GM23338 (cell line): ENCODE measurements at regions not wholly inside any gene's neighbourhood (a gene's known extent, or its start where the extent isn't known, plus 50 kb on each side); places are given as distances from the start of the nearest gene placed in this dataset.

Experiments
- ATAC-seq: fragments of 200-7000 bp; cut with Tn5 transposase; 3 replicates; pipeline ENCODE4 v1.9.1; 2020
- DNase-seq: peaks from one replicate; pipeline ENCODE4 v3.0.0-alpha.2; 2015; ENCODE audit warnings: low spot score
- H2AFZ ChIP-seq: fragments of 200-600 bp; sonication (generic); 2 replicates; pipeline ENCODE4 v1.8.0; 2016; ENCODE audit warnings: antibody characterized with exemption, mild to moderate bottlenecking, moderate library complexity
- H3F3A ChIP-seq: fragments of 200-600 bp; sonication (generic); replicated peaks from 2 replicates; pipeline ENCODE4 v1.8.0; 2017; ENCODE audit warnings: antibody characterized with exemption, mixed run types, low read depth
- H3K27ac ChIP-seq: fragments of 200-600 bp; sonication (generic); 2 replicates; pipeline ENCODE4 v1.6.1; 2016; ENCODE audit warnings: low read depth
- H3K27me3 ChIP-seq: fragments of 200-600 bp; sonication (generic); 2 replicates; pipeline ENCODE4 v1.8.0; 2016; ENCODE audit warnings: mild to moderate bottlenecking, mixed run types, moderate library complexity; ENCODE audit not compliant: insufficient read depth
- H3K36me3 ChIP-seq: fragments of 200-600 bp; sonication (generic); 2 replicates; pipeline ENCODE4 v1.8.0; 2016; ENCODE audit warnings: mild to moderate bottlenecking; ENCODE audit not compliant: insufficient read depth
- H3K4me1 ChIP-seq: fragments of 200-600 bp; sonication (generic); 2 replicates; pipeline ENCODE4 v1.8.0; 2016; ENCODE audit warnings: mild to moderate bottlenecking, moderate library complexity; ENCODE audit not compliant: insufficient read depth
- H3K4me2 ChIP-seq: fragments of 200-600 bp; sonication (generic); 2 replicates; pipeline ENCODE4 v1.7.1; 2017; ENCODE audit warnings: mixed run types
- H3K4me3 ChIP-seq: fragments of 200-600 bp; sonication (generic); 2 replicates; pipeline ENCODE4 v1.6.1; 2016; ENCODE audit warnings: mixed run types
- H3K79me2 ChIP-seq: fragments of 200-600 bp; sonication (generic); replicated peaks from 2 replicates; pipeline ENCODE4 v1.8.0; 2017; ENCODE audit warnings: mild to moderate bottlenecking; ENCODE audit not compliant: insufficient read depth
- H3K9me2 ChIP-seq: fragments of 200-600 bp; sonication (generic); 2 replicates; pipeline ENCODE4 v1.8.0; 2017; ENCODE audit not compliant: insufficient read depth
- H4K20me1 ChIP-seq: fragments of 200-600 bp; sonication (generic); replicated peaks from 2 replicates; pipeline ENCODE4 v1.8.0; 2017; ENCODE audit warnings: mild to moderate bottlenecking; ENCODE audit not compliant: insufficient read depth
- H3K27ac Mint-ChIP-seq: 2 replicates; pipeline ENCODE4 v1.8.0; 2020; ENCODE audit warnings: inconsistent platforms, mild to moderate bottlenecking, moderate library complexity, mixed read lengths
- H3K27me3 Mint-ChIP-seq: 3 replicates; pipeline ENCODE4 v1.8.0; 2022; ENCODE audit warnings: low read depth, mild to moderate bottlenecking, moderate library complexity, mixed read lengths, inconsistent platforms; ENCODE audit not compliant: insufficient read depth, poor library complexity
- H3K36me3 Mint-ChIP-seq: 3 replicates; pipeline ENCODE4 v1.8.0; 2021; ENCODE audit warnings: low read depth, mild to moderate bottlenecking, inconsistent platforms, moderate library complexity, mixed read lengths
- H3K4me1 Mint-ChIP-seq: 3 replicates; pipeline ENCODE4 v1.8.0; 2020; ENCODE audit warnings: mild to moderate bottlenecking, inconsistent platforms, mixed read lengths
- H3K4me3 Mint-ChIP-seq: 3 replicates; pipeline ENCODE4 v1.8.0; 2021; ENCODE audit warnings: moderate library complexity, mild to moderate bottlenecking, inconsistent platforms, mixed read lengths
- H3K9me3 Mint-ChIP-seq: 3 replicates; pipeline ENCODE4 v1.8.0; 2020; ENCODE audit warnings: moderate library complexity, mild to moderate bottlenecking, inconsistent platforms, mixed read lengths
- CREB1 ChIP-seq: fragments of 250-450 bp; sonication (Bioruptor Pico); IDR thresholded peaks from 2 replicates; pipeline ENCODE4 v1.5.0; 2020; ENCODE audit warnings: low read depth, mild to moderate bottlenecking, moderate library complexity
- CTCF ChIP-seq, 2 experiments: fragments of 200-600 bp in 1 of 2; sonication (generic) in 1 of 2; conservative IDR thresholded peaks; 2 replicates each; pipeline versions ENCODE4 v1.5.1 to v1.6.1; 2016 to 2017; ENCODE audit warnings: antibody characterized with exemption in 2 of 2, low read depth in 2 of 2, mild to moderate bottlenecking in 2 of 2, moderate library complexity in 1 of 2
- EZH2 ChIP-seq: fragments of 200-600 bp; sonication (generic); IDR thresholded peaks from one replicate; pipeline ENCODE4 v1.8.0; 2017; ENCODE audit warnings: antibody characterized with exemption, mild to moderate bottlenecking, low read depth; ENCODE audit not compliant: unreplicated experiment
- EZH2phosphoT487 ChIP-seq: fragments of 200-600 bp; sonication (generic); IDR thresholded peaks from one replicate; pipeline ENCODE4 v1.8.1; 2018; ENCODE audit warnings: antibody characterized with exemption; ENCODE audit not compliant: unreplicated experiment
- JUNB ChIP-seq: IDR thresholded peaks from one replicate; pipeline ENCODE4 v1.6.1; 2016; ENCODE audit warnings: antibody characterized with exemption; ENCODE audit not compliant: unreplicated experiment
- NANOG ChIP-seq: IDR thresholded peaks from 2 replicates; pipeline ENCODE4 v1.6.1; 2016; ENCODE audit warnings: antibody characterized with exemption, borderline replicate concordance
- POLR2AphosphoS5 ChIP-seq: IDR thresholded peaks from 2 replicates; pipeline ENCODE4 v1.6.1; 2016; ENCODE audit warnings: antibody characterized with exemption, low read depth
- REST ChIP-seq: IDR thresholded peaks from one replicate; pipeline ENCODE4 v1.6.1; 2018; ENCODE audit warnings: antibody characterized with exemption; ENCODE audit not compliant: unreplicated experiment
- STAT1 ChIP-seq: IDR thresholded peaks from one replicate; pipeline ENCODE4 v1.6.1; 2016; ENCODE audit warnings: antibody characterized with exemption; ENCODE audit not compliant: unreplicated experiment
- ZNF114 ChIP-seq: fragments of 250-450 bp; sonication (Bioruptor Pico); IDR thresholded peaks from 2 replicates; pipeline ENCODE4 v1.5.0; 2020; ENCODE audit warnings: mild to moderate bottlenecking, moderate library complexity
- ZNF331 ChIP-seq: fragments of 250-450 bp; sonication (Bioruptor Pico); IDR thresholded peaks from 2 replicates; pipeline ENCODE4 v1.5.0; 2020; ENCODE audit warnings: low read depth, mild to moderate bottlenecking, moderate library complexity
- TF ChIP-seq, protein P1 (sequence below): IDR thresholded peaks from 2 replicates; pipeline ENCODE4 v1.6.1; 2016; ENCODE audit warnings: antibody characterized with exemption
- TF ChIP-seq, protein P2 (sequence below): fragments of 250-450 bp; sonication (Bioruptor Pico); IDR thresholded peaks from 2 replicates; pipeline ENCODE4 v1.5.0; 2020; ENCODE audit warnings: mild to moderate bottlenecking, moderate library complexity

GRCh38 chr1:196063952-196064351 is 544.3 kb downstream of the KCNT2 start:
- no peaks in the 10 kb centered on the region for H3F3A ChIP-seq
- DNase-seq (no peak), ATAC-seq (no peak)
- no peaks in the 10 kb centered on the region for H3K27me3 ChIP-seq
- no peaks in the 10 kb centered on the region; the same call in 1 of the 2 replicates for H3K9me2 ChIP-seq
- Mint-ChIP-seq H3K27ac (no peak overlapping the region), H3K36me3 (no peaks in the 10 kb centered on the region), H3K4me1 (peaks cover 3% of the 10 kb centered on the region; the same call in 2 of the 3 replicates), H3K9me3 (no peaks in the 10 kb centered on the region), H3K27me3 (no peaks in the 10 kb centered on the region), H3K4me3 (no peak overlapping the region)
- H4K20me1 ChIP-seq = no peaks in the 10 kb centered on the region
- no peak overlapping the region for H2AFZ ChIP-seq
- H3K4me1 ChIP-seq = no peaks in the 10 kb centered on the region
- H3K36me3 ChIP-seq = no peaks in the 10 kb centered on the region
- no peak overlapping the region for H3K4me2 ChIP-seq
- no peaks in the 10 kb centered on the region for H3K79me2 ChIP-seq
- TF ChIP-seq, protein P1, sequence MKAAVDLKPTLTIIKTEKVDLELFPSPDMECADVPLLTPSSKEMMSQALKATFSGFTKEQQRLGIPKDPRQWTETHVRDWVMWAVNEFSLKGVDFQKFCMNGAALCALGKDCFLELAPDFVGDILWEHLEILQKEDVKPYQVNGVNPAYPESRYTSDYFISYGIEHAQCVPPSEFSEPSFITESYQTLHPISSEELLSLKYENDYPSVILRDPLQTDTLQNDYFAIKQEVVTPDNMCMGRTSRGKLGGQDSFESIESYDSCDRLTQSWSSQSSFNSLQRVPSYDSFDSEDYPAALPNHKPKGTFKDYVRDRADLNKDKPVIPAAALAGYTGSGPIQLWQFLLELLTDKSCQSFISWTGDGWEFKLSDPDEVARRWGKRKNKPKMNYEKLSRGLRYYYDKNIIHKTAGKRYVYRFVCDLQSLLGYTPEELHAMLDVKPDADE = no peak
- TF ChIP-seq JUNB (no peak), CREB1 (CRISPR knock-in tag) (no peak), POLR2AphosphoS5 (no peak), CTCF (conservative IDR thresholded peaks at IDR 0.05; ENCODE audit: low read depth in 2 of 2) (no peak), STAT1 (no peak), EZH2 (no peak), NANOG (no peak), ZNF114 (CRISPR knock-in tag) (no peak), EZH2phosphoT487 (no peak), ZNF331 (CRISPR knock-in tag) (no peak), REST (no peak)
- TF ChIP-seq, protein P2, sequence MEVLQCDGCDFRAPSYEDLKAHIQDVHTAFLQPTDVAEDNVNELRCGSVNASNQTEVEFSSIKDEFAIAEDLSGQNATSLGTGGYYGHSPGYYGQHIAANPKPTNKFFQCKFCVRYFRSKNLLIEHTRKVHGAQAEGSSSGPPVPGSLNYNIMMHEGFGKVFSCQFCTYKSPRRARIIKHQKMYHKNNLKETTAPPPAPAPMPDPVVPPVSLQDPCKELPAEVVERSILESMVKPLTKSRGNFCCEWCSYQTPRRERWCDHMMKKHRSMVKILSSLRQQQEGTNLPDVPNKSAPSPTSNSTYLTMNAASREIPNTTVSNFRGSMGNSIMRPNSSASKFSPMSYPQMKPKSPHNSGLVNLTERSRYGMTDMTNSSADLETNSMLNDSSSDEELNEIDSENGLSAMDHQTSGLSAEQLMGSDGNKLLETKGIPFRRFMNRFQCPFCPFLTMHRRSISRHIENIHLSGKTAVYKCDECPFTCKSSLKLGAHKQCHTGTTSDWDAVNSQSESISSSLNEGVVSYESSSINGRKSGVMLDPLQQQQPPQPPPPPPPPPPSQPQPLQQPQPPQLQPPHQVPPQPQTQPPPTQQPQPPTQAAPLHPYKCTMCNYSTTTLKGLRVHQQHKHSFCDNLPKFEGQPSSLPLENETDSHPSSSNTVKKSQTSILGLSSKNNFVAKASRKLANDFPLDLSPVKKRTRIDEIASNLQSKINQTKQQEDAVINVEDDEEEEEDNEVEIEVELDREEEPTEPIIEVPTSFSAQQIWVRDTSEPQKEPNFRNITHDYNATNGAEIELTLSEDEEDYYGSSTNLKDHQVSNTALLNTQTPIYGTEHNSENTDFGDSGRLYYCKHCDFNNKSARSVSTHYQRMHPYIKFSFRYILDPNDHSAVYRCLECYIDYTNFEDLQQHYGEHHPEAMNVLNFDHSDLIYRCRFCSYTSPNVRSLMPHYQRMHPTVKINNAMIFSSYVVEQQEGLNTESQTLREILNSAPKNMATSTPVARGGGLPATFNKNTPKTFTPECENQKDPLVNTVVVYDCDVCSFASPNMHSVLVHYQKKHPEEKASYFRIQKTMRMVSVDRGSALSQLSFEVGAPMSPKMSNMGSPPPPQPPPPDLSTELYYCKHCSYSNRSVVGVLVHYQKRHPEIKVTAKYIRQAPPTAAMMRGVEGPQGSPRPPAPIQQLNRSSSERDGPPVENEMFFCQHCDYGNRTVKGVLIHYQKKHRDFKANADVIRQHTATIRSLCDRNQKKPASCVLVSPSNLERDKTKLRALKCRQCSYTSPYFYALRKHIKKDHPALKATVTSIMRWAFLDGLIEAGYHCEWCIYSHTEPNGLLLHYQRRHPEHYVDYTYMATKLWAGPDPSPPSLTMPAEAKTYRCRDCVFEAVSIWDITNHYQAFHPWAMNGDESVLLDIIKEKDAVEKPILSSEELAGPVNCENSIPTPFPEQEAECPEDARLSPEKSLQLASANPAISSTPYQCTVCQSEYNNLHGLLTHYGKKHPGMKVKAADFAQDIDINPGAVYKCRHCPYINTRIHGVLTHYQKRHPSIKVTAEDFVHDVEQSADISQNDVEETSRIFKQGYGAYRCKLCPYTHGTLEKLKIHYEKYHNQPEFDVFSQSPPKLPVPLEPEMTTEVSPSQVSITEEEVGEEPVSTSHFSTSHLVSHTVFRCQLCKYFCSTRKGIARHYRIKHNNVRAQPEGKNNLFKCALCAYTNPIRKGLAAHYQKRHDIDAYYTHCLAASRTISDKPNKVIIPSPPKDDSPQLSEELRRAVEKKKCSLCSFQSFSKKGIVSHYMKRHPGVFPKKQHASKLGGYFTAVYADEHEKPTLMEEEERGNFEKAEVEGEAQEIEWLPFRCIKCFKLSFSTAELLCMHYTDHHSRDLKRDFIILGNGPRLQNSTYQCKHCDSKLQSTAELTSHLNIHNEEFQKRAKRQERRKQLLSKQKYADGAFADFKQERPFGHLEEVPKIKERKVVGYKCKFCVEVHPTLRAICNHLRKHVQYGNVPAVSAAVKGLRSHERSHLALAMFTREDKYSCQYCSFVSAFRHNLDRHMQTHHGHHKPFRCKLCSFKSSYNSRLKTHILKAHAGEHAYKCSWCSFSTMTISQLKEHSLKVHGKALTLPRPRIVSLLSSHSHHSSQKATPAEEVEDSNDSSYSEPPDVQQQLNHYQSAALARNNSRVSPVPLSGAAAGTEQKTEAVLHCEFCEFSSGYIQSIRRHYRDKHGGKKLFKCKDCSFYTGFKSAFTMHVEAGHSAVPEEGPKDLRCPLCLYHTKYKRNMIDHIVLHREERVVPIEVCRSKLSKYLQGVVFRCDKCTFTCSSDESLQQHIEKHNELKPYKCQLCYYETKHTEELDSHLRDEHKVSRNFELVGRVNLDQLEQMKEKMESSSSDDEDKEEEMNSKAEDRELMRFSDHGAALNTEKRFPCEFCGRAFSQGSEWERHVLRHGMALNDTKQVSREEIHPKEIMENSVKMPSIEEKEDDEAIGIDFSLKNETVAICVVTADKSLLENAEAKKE (CRISPR knock-in tag) = no peak
- H3K4me3 ChIP-seq = no peak overlapping the region
- H3K27ac ChIP-seq = no peak overlapping the region
